CD14-positive monocyte (primary cell): ENCODE measurements at regions not wholly inside any gene's neighbourhood (a gene's known extent, or its start where the extent isn't known, plus 50 kb on each side); places are given as distances from the start of the nearest gene placed in this dataset.
A peak's percentile ranks its signal among the peaks of the same experiment; 100 is the strongest.

Experiments
- DNase-seq, 3 donors: peaks; one replicate each; pipeline ENCODE4 v3.0.0-alpha.2; 2011 to 2022
- H2AFZ ChIP-seq: 2 replicates; pipeline ENCODE4 v1.6.0; 2012; ENCODE audit warnings: mild to moderate bottlenecking, low read depth, low read length, inconsistent platforms; ENCODE audit not compliant: insufficient read depth, poor library complexity, severe bottlenecking
- H3K27ac ChIP-seq, 2 donors: 1 replicate in 1 of 2; 2 replicates in 1 of 2; pipeline ENCODE4 v1.5.1; 2012 to 2013; ENCODE audit warnings: low read length in 2 of 2, control low read depth in 1 of 2, inconsistent platforms in 1 of 2, low read depth in 1 of 2, mild to moderate bottlenecking in 1 of 2
- H3K27me3 ChIP-seq, 2 donors: one replicate each; pipeline versions ENCODE4 v1.6.0 to v1.6.1; 2011 to 2013; ENCODE audit warnings: low read length in 2 of 2; ENCODE audit not compliant: control insufficient read depth in 2 of 2, insufficient read depth in 2 of 2
- H3K36me3 ChIP-seq, 2 donors: replicated peaks in 1 of 2; 1 replicate in 1 of 2; 2 replicates in 1 of 2; pipeline versions ENCODE4 v1.5.1 to v1.6.1; 2012 to 2013; ENCODE audit warnings: low read length in 2 of 2, control low read depth in 1 of 2, inconsistent platforms in 1 of 2, mild to moderate bottlenecking in 1 of 2; ENCODE audit not compliant: insufficient read depth in 2 of 2, control insufficient read depth in 1 of 2
- H3K4me1 ChIP-seq, 2 donors: 1 replicate in 1 of 2; 2 replicates in 1 of 2; pipeline versions ENCODE4 v1.5.1 to v1.6.1; 2012 to 2013; ENCODE audit warnings: low read length in 2 of 2, control low read depth in 1 of 2, inconsistent platforms in 1 of 2, mild to moderate bottlenecking in 1 of 2, moderate library complexity in 1 of 2; ENCODE audit not compliant: insufficient read depth in 2 of 2, control insufficient read depth in 1 of 2
- H3K4me2 ChIP-seq: replicated peaks from 2 replicates; pipeline ENCODE3; 2012; ENCODE audit warnings: low read length, moderate library complexity, mild to moderate bottlenecking; ENCODE audit not compliant: poor library complexity, severe bottlenecking; ENCODE audit errors: extremely low read depth
- H3K4me3 ChIP-seq, 3 experiments: fragments of 200-600 bp in 1 of 3; sonication (generic) in 1 of 3; replicated peaks in 1 of 3; 1 replicate in 2 of 3; 2 replicates in 1 of 3; pipeline ENCODE4 v1.5.1; 2011 to 2013; ENCODE audit warnings: low read length in 3 of 3, mild to moderate bottlenecking in 3 of 3, control low read depth in 2 of 3, low read depth in 2 of 3, inconsistent platforms in 1 of 3, moderate library complexity in 1 of 3
- H3K79me2 ChIP-seq: 2 replicates; pipeline ENCODE4 v1.6.0; 2012; ENCODE audit warnings: mild to moderate bottlenecking, control low read depth, inconsistent platforms, low read length, moderate library complexity; ENCODE audit not compliant: insufficient read depth
- H3K9ac ChIP-seq: 2 replicates; pipeline ENCODE4 v1.6.0; 2017; ENCODE audit warnings: low read length, mild to moderate bottlenecking; ENCODE audit not compliant: insufficient read depth, poor library complexity, severe bottlenecking
- H3K9me3 ChIP-seq, 2 donors: replicated peaks in 1 of 2; 1 replicate in 1 of 2; 2 replicates in 1 of 2; pipeline versions ENCODE4 v1.5.1 to v1.6.1; 2012 to 2013; ENCODE audit warnings: low read length in 2 of 2, control low read depth in 1 of 2; ENCODE audit not compliant: control insufficient read depth in 1 of 2, insufficient read depth in 1 of 2
- H4K20me1 ChIP-seq: 2 replicates; pipeline ENCODE4 v1.6.0; 2012; ENCODE audit warnings: mild to moderate bottlenecking, low read length, control low read depth, moderate library complexity; ENCODE audit not compliant: insufficient read depth
- H3K27ac Mint-ChIP-seq, 7 donors: one replicate each; pipeline ENCODE4 v1.8.0; 2020; ENCODE audit warnings: mild to moderate bottlenecking in 7 of 7, mixed read lengths in 7 of 7, moderate library complexity in 6 of 7, inconsistent platforms in 2 of 7
- H3K27me3 Mint-ChIP-seq, 3 donors: one replicate each; pipeline ENCODE4 v1.8.0; 2021 to 2022; ENCODE audit warnings: low read depth in 3 of 3, mild to moderate bottlenecking in 3 of 3, mixed read lengths in 3 of 3, moderate library complexity in 3 of 3, inconsistent platforms in 1 of 3
- H3K36me3 Mint-ChIP-seq, 2 donors: one replicate each; pipeline ENCODE4 v1.8.0; 2020; ENCODE audit warnings: mixed read lengths in 2 of 2, inconsistent platforms in 1 of 2, mild to moderate bottlenecking in 1 of 2
- H3K4me1 Mint-ChIP-seq: one replicate; pipeline ENCODE4 v1.8.0; 2020; ENCODE audit warnings: mild to moderate bottlenecking, mixed read lengths
- H3K4me3 Mint-ChIP-seq, 2 donors: one replicate each; pipeline ENCODE4 v1.8.0; 2020; ENCODE audit warnings: mild to moderate bottlenecking in 2 of 2, mixed read lengths in 2 of 2, moderate library complexity in 1 of 2
- H3K9me3 Mint-ChIP-seq, 7 donors: one replicate each; pipeline ENCODE4 v1.8.0; 2020 to 2022; ENCODE audit warnings: mixed read lengths in 7 of 7, mild to moderate bottlenecking in 6 of 7, moderate library complexity in 6 of 7, inconsistent platforms in 2 of 7
- CTCF ChIP-seq: fragments of 200-600 bp; IDR thresholded peaks from one replicate; pipeline ENCODE4 v1.8.0; 2022; ENCODE audit warnings: antibody characterized with exemption, mild to moderate bottlenecking
- WGBS: methylation state at CpG from one replicate; pipeline ENCODE4 v1.1.5; 2013; ENCODE audit warnings: missing lambda C conversion rate; ENCODE audit not compliant: insufficient coverage; 5-methylcytosine and 5-hydroxymethylcytosine counted together
- intact Hi-C, 2 donors: fragments of 100-400 bp; cut with micrococcal nuclease; formaldehyde crosslinking; loops; one replicate each; pipeline versions ENCODE4 v1.15.0 to v1.15.1; 2023

GRCh38 chr2:230650585-230651137 lies 62.0 kb upstream of the CAB39 start:
- no peak for DNase-seq
- no peak overlapping the region for H3K27ac ChIP-seq
- no peaks in the 10 kb centered on the region for H3K36me3 ChIP-seq
- H4K20me1 ChIP-seq: no peaks in the 10 kb centered on the region
- H3K4me3 ChIP-seq: no peak overlapping the region
- no peak overlapping the region for H3K4me2 ChIP-seq
- intact Hi-C loops: no loop called here
- no peaks in the 10 kb centered on the region for H3K79me2 ChIP-seq
- H3K9ac ChIP-seq: no peak overlapping the region
- no peaks in the 10 kb centered on the region for H3K27me3 ChIP-seq
- 93% methylated on average over 5 of the region's 7 CpGs for WGBS
- H3K36me3 Mint-ChIP-seq: no peaks in the 10 kb centered on the region
- peaks cover 6% of the 10 kb centered on the region for H3K4me1 Mint-ChIP-seq
- peak overlapping the region in 1 of 7 donors; percentile 7 for H3K27ac Mint-ChIP-seq
- no peak for TF ChIP-seq CTCF
- peaks cover 0 to 3% of the 10 kb centered on the region in 2 donors for H3K9me3 ChIP-seq
- no peak overlapping the region for H3K4me3 Mint-ChIP-seq
- H3K9me3 Mint-ChIP-seq: peaks cover 1 to 9% (median 5%) of the 10 kb centered on the region in 7 donors
- no peak overlapping the region for H2AFZ ChIP-seq
- H3K4me1 ChIP-seq: no peaks in the 10 kb centered on the region
- peaks cover 2 to 3% (median 2%) of the 10 kb centered on the region in 3 donors for H3K27me3 Mint-ChIP-seq

DNA sequence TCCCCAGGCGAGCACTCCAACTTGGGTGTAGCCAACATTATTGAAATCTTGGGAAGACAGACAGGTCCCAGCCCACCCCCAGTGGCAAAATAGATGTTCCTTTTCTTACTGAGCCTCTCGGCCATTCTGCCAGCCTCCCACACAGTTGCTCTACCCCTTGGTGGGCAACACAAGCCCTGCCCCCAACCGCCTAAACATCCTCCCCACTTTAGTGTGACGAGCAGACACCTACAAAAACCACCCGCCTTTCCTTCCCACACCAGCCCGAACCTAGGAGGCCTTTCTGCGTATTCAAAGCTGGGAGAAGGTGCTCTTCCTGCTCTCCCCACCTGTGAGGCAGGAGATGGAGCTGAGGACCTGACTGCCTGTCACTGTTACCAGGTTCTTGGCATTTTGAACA lies 58.6 kb upstream of the CAB39 start:
- Mint-ChIP-seq H3K4me3 (no peak overlapping the region), H3K27me3 (peaks cover 2 to 5% (median 3%) of the 10 kb centered on the region in 3 donors), H3K36me3 (peaks cover 0 to 2% of the 10 kb centered on the region in 2 donors), H3K9me3 (peaks cover 0 to 4% (median 0%) of the 10 kb centered on the region in 7 donors), H3K27ac (peak overlapping the region in 1 of 7 donors; percentile 62), H3K4me1 (peaks cover 28% of the 10 kb centered on the region)
- no peaks in the 10 kb centered on the region for H3K36me3 ChIP-seq
- intact Hi-C loops: no loop called here
- H3K27ac ChIP-seq: no peak overlapping the region
- peaks cover 22 to 27% of the 10 kb centered on the region in 2 donors for H3K4me1 ChIP-seq
- H3K4me2 ChIP-seq: no peak overlapping the region
- TF ChIP-seq CTCF: no peak
- H3K9me3 ChIP-seq: no peaks in the 10 kb centered on the region
- H3K4me3 ChIP-seq: no peak overlapping the region
- no peak overlapping the region for H3K9ac ChIP-seq
- H3K27me3 ChIP-seq: no peaks in the 10 kb centered on the region
- H2AFZ ChIP-seq: no peak overlapping the region
- H3K79me2 ChIP-seq: no peaks in the 10 kb centered on the region
- H4K20me1 ChIP-seq: no peaks in the 10 kb centered on the region
- no peak for DNase-seq
- WGBS: 89% methylated on average over 4 of the region's 7 CpGs
